Liver (tissue), 3 donors: ENCODE measurements at regions not wholly inside any gene's neighbourhood (a gene's known extent, or its start where the extent isn't known, plus 50 kb on each side); places are given as distances from the start of the nearest gene placed in this dataset.

Experiments
- TAF1 ChIP-seq: conservative IDR thresholded peaks from 2 replicates; pipeline ENCODE4 v1.6.1; 2016; ENCODE audit warnings: antibody characterized with exemption, mild to moderate bottlenecking
- TF ChIP-seq, protein P1 (sequence below): fragments of 150-350 bp; IDR thresholded peaks from 2 replicates; pipeline ENCODE4 v1.5.1; 2017; ENCODE audit warnings: improper control_type of control experiment, low read depth, low read length; ENCODE audit not compliant: missing input control
- donor health status: healthy.
- donor health status: healthy.

DNA sequence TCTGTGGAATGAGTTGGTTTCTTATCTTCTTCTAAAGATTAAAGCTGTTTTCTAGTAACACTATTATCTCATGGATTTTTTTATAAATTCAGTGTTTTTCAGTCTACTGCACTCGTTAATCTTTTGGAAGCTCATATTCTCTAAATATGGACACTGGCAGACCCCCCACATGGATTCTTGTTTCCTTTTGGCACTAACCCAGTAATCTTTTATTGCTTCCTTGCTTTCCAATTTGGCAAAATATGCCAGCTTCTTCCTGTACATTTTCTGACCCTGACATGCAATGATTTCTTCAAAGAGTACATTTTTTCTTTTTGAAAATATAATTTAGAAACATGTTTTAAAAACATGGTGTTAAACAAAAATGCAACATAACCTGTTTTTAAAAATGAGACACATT lies 474.2 kb upstream of the FTMT start:
- TF ChIP-seq TAF1: no peak
- TF ChIP-seq, protein P1, sequence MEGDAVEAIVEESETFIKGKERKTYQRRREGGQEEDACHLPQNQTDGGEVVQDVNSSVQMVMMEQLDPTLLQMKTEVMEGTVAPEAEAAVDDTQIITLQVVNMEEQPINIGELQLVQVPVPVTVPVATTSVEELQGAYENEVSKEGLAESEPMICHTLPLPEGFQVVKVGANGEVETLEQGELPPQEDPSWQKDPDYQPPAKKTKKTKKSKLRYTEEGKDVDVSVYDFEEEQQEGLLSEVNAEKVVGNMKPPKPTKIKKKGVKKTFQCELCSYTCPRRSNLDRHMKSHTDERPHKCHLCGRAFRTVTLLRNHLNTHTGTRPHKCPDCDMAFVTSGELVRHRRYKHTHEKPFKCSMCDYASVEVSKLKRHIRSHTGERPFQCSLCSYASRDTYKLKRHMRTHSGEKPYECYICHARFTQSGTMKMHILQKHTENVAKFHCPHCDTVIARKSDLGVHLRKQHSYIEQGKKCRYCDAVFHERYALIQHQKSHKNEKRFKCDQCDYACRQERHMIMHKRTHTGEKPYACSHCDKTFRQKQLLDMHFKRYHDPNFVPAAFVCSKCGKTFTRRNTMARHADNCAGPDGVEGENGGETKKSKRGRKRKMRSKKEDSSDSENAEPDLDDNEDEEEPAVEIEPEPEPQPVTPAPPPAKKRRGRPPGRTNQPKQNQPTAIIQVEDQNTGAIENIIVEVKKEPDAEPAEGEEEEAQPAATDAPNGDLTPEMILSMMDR: no peak
